ENCODE measurements at regions not wholly inside any gene's neighbourhood (a gene's known extent, or its start where the extent isn't known, plus 50 kb on each side); places are given as distances from the start of the nearest gene placed in this dataset.

- 54% methylated on average over 5 of the region's 5 CpGs for WGBS (ENCODE audit: insufficient coverage, low coverage, low lambda C conversion rate, missing lambda C conversion rate)
- intact Hi-C loops (cut with DNase I): no loop called here
- no peak overlapping the region for H3K4me3 ChIP-seq
- ATAC-seq: no peak
- DNase-seq: no peak
- no peaks in the 10 kb centered on the region for H3K36me3 ChIP-seq
- H3K27me3 ChIP-seq: no peaks in the 10 kb centered on the region
- no peak overlapping the region for H3K27ac ChIP-seq
- no peaks in the 10 kb centered on the region for H3K9me3 ChIP-seq
- no peaks in the 10 kb centered on the region for H3K4me1 ChIP-seq
- no peak for TF ChIP-seq POLR2A (IDR thresholded peaks at IDR 0.05)
- no peak for TF ChIP-seq CTCF (IDR thresholded peaks at IDR 0.05)
Measured at GRCh38 chr12:125461831-125462230, 396.6 kb downstream of the AACS start.

- no peaks in the 10 kb centered on the region for H3K27me3 ChIP-seq
- 61% methylated on average over 2 of the region's 2 CpGs for WGBS (ENCODE audit: insufficient coverage, low coverage, low lambda C conversion rate, missing lambda C conversion rate)
- TF ChIP-seq POLR2A (IDR thresholded peaks at IDR 0.05) (no peak), CTCF (IDR thresholded peaks at IDR 0.05) (no peak)
- intact Hi-C loops (cut with DNase I): no loop called here
- H3K4me1 ChIP-seq: no peaks in the 10 kb centered on the region
- no peaks in the 10 kb centered on the region for H3K9me3 ChIP-seq
- ATAC-seq (no peak), DNase-seq (no peak)
- no peaks in the 10 kb centered on the region for H3K36me3 ChIP-seq
- no peak overlapping the region for H3K4me3 ChIP-seq
- no peak overlapping the region for H3K27ac ChIP-seq
Measured at GRCh38 chr12:125463386-125463785, 398.2 kb downstream of the AACS start.

- no peak for ATAC-seq
- TF ChIP-seq CTCF (IDR thresholded peaks at IDR 0.05): no peak
- TF ChIP-seq POLR2A (IDR thresholded peaks at IDR 0.05): no peak
- no peak for DNase-seq
- Histone ChIP-seq H3K9me3 (no peaks in the 10 kb centered on the region), H3K27ac (no peak overlapping the region), H3K4me1 (no peaks in the 10 kb centered on the region), H3K27me3 (no peaks in the 10 kb centered on the region), H3K36me3 (no peaks in the 10 kb centered on the region), H3K4me3 (no peak overlapping the region)
- intact Hi-C loops (cut with DNase I): no loop called here
- WGBS (ENCODE audit: insufficient coverage, low coverage, low lambda C conversion rate, missing lambda C conversion rate): 50% methylated on average over 1 of the region's 1 CpG
Measured at GRCh38 chr12:125467363-125467762, 402.1 kb downstream of the AACS start.

- DNase-seq (no peak), ATAC-seq (no peak)
- Histone ChIP-seq H3K36me3 (no peaks in the 10 kb centered on the region), H3K4me3 (no peak overlapping the region), H3K9me3 (no peaks in the 10 kb centered on the region), H3K27ac (no peak overlapping the region), H3K27me3 (no peaks in the 10 kb centered on the region), H3K4me1 (no peaks in the 10 kb centered on the region)
- WGBS (ENCODE audit: insufficient coverage, low coverage, low lambda C conversion rate, missing lambda C conversion rate): no CpG with 5 or more reads among the region's 1 CpG
- TF ChIP-seq POLR2A (IDR thresholded peaks at IDR 0.05) (no peak), CTCF (IDR thresholded peaks at IDR 0.05) (no peak)
- intact Hi-C loops (cut with DNase I): no loop called here
Measured at GRCh38 chr12:125469683-125470082, 404.4 kb downstream of the AACS start.
